Ascending aorta (tissue), 2 donors: ENCODE measurements at regions not wholly inside any gene's neighbourhood (a gene's known extent, or its start where the extent isn't known, plus 50 kb on each side); places are given as distances from the start of the nearest gene placed in this dataset.
A peak's percentile ranks its signal among the peaks of the same experiment; 100 is the strongest.

Experiments
- DNase-seq, 2 donors: peaks; one replicate each; pipeline ENCODE4 v3.0.0-alpha.2; 2019; ENCODE audit warnings: low spot score in 2 of 2
- H3K27ac ChIP-seq, 2 donors: fragments of 200-600 bp; sonication (generic); one replicate each; pipeline ENCODE4 v1.5.1; 2016 to 2017; ENCODE audit warnings: mild to moderate bottlenecking in 1 of 2
- H3K27me3 ChIP-seq: fragments of 200-600 bp; sonication (generic); one replicate; pipeline ENCODE4 v1.5.1; 2017
- H3K36me3 ChIP-seq, 2 donors: fragments of 200-600 bp; sonication (generic); one replicate each; pipeline ENCODE4 v1.5.1; 2016
- H3K4me1 ChIP-seq, 2 donors: fragments of 200-600 bp; sonication (generic); one replicate each; pipeline ENCODE4 v1.5.1; 2016 to 2017; ENCODE audit warnings: mild to moderate bottlenecking in 1 of 2
- H3K4me3 ChIP-seq, 2 donors: fragments of 200-600 bp; sonication (generic); one replicate each; pipeline ENCODE4 v1.5.1; 2016 to 2017; ENCODE audit warnings: mild to moderate bottlenecking in 1 of 2
- H3K9me3 ChIP-seq, 2 donors: fragments of 200-600 bp; sonication (generic); one replicate each; pipeline ENCODE4 v1.5.1; 2016
- CTCF ChIP-seq, 3 experiments: fragments of 200-600 bp in 2 of 3; fragments of 450-650 bp in 1 of 3; sonication (generic) in 2 of 3; IDR thresholded peaks; one replicate each; pipeline ENCODE4 v1.5.1; 2016 to 2019; ENCODE audit warnings: antibody characterized with exemption in 3 of 3, mild to moderate bottlenecking in 1 of 3, moderate library complexity in 1 of 3
- intact Hi-C: fragments of 100-400 bp; cut with DNase I; formaldehyde crosslinking; loops from one replicate; pipeline ENCODE4 v1.15.1; 2023

DNA sequence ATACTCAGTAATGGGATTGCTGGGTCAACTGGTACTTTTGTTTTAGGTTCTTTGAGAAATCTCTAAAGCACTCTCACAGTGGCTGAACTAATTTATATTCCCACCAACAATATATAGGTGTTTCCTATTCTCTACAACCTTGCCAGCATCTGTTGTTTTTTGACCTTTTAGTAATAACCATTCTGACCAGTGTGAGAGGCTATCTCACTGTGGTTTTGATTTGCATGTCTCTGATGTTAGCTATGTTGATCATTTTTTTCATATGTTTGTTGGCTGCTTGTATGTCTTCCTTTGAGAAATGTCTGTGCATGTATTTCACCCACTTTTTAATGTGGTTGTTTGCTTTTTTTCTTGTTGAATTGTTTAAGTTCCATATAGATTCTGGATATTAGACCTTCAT, 98.2 kb upstream of the DCBLD2 start:
- Histone ChIP-seq H3K9me3 (no peaks in the 10 kb centered on the region), H3K27me3 (no peaks in the 10 kb centered on the region), H3K36me3 (no peaks in the 10 kb centered on the region), H3K27ac (no peak overlapping the region), H3K4me3 (no peak overlapping the region), H3K4me1 (no peaks in the 10 kb centered on the region)
- DNase-seq, result no peak
- intact Hi-C loops, result loop anchor here (10.0 kb wide), 1 partner anchor 755 kb away; no protein-coding TSS in a partner anchor
- no peak for TF ChIP-seq CTCF (IDR thresholded peaks at IDR 0.05)

DNA sequence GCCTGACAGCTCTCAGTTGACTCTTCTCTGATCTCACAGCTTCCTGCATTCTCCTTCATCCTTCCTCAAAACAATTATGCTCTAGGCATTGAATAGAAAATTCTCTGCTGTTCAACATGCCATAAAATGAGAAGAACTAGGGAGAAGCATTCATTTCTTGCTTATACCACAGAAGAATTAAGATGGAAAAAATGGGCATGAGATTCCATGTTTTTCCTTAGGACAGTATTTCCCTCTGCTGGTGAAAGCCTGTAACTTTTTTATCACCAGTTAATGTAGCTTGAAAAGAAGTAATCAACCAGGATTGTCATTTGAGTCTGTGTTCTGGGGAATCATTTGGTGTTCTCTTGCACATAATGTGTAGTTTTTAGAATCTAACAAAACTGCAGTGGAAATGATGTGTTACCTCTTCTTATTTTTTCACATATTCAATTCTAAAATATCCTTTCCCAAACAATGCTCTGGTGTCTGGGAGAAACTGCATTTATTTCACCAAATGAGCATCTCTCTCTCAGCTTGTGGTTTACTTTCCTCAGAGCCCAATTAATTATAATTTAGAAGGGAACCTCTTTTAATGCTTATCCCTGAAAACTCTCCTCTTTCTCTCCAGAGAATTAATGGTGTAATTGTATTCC, 92.8 kb upstream of the DCBLD2 start:
- no peak for DNase-seq
- Histone ChIP-seq H3K4me1 (no peaks in the 10 kb centered on the region), H3K4me3 (no peak overlapping the region), H3K27ac (no peak overlapping the region), H3K9me3 (no peaks in the 10 kb centered on the region), H3K27me3 (no peaks in the 10 kb centered on the region), H3K36me3 (no peaks in the 10 kb centered on the region)
- intact Hi-C loops, result loop anchor here (1.0 to 10.0 kb wide), 2 partner anchors 177 to 761 kb away; no protein-coding TSS in a partner anchor
- TF ChIP-seq CTCF (IDR thresholded peaks at IDR 0.05), result peak; percentile 53 to 75 (median 71)

DNA sequence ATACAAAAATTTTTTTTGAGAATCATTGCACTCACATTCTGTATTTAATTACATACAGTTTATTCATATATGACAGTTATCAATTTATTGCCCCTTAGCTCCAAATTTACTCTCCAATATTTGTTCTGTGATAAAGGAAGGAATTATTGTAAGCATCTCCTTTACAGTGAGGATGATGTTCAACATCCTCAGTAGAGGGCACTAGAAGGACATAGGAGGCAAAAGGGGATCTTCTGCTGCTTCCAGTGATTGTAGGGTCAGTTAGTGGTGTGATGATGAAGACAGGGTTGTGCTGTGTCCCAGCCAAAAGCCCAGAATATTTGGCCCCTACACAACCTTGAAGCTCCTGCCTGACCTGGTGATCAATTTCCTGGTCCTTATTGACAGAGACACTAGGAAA, 89.9 kb upstream of the DCBLD2 start:
- H3K36me3 ChIP-seq, result no peaks in the 10 kb centered on the region

DNA sequence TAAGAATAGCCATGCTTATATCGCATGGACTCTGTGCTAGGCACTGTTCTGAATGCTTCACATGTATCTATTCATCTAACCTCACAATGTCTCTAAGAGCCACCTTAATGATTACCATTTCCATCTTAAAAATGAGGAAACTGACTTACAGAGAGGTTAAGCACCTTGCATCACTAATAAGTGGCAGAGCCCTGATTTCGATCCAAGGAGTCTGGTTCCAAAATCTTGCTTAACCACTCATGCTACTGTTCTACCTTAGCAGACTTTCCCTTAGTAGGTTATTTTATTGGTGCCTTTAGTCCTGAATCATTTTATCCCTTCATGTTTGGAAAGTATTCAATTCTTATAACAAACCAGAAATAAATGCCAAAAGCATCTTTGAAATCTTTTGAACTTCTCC, 89.2 kb upstream of the DCBLD2 start:
- no peak for DNase-seq

More for the DNA sequence above, 89.9 kb upstream of the DCBLD2 start:
- no peak overlapping the region for H3K27ac ChIP-seq
- no peak for TF ChIP-seq CTCF (IDR thresholded peaks at IDR 0.05)
- H3K9me3 ChIP-seq, result no peaks in the 10 kb centered on the region
- no peak overlapping the region for H3K4me3 ChIP-seq
- intact Hi-C loops, result loop anchor here (10.0 kb wide), 1 partner anchor 763 kb away; no protein-coding TSS in a partner anchor
- H3K27me3 ChIP-seq, result no peaks in the 10 kb centered on the region
- no peaks in the 10 kb centered on the region for H3K4me1 ChIP-seq
- DNase-seq, result no peak

GRCh38 chr3:98986073-98986472, 84.6 kb upstream of the DCBLD2 start:
- intact Hi-C loops, result no loop called here
- DNase-seq, result no peak
- Histone ChIP-seq H3K27ac (no peak overlapping the region), H3K4me3 (no peak overlapping the region), H3K9me3 (no peaks in the 10 kb centered on the region), H3K27me3 (no peaks in the 10 kb centered on the region), H3K36me3 (no peaks in the 10 kb centered on the region), H3K4me1 (no peaks in the 10 kb centered on the region)
- no peak for TF ChIP-seq CTCF (IDR thresholded peaks at IDR 0.05)

More for the DNA sequence above, 89.2 kb upstream of the DCBLD2 start:
- Histone ChIP-seq H3K4me3 (no peak overlapping the region), H3K4me1 (no peaks in the 10 kb centered on the region), H3K27me3 (no peaks in the 10 kb centered on the region), H3K27ac (no peak overlapping the region), H3K36me3 (no peaks in the 10 kb centered on the region), H3K9me3 (no peaks in the 10 kb centered on the region)
- intact Hi-C loops, result loop anchor here (10.0 kb wide), 1 partner anchor 764 kb away; no protein-coding TSS in a partner anchor
- TF ChIP-seq CTCF (IDR thresholded peaks at IDR 0.05), result no peak
